Ishikawa (cell line): ENCODE measurements at regions not wholly inside any gene's neighbourhood (a gene's known extent, or its start where the extent isn't known, plus 50 kb on each side); places are given as distances from the start of the nearest gene placed in this dataset.

ENCODE experiments used
- CEBPB ChIP-seq: IDR thresholded peaks from 2 replicates; pipeline ENCODE4 v1.6.1; 2012
- CREB1 ChIP-seq: IDR thresholded peaks from 2 replicates; pipeline ENCODE4 v1.6.1; 2012; ENCODE audit warnings: low read depth
- EP300 ChIP-seq: IDR thresholded peaks from 2 replicates; pipeline ENCODE4 v1.6.1; 2012; ENCODE audit warnings: borderline replicate concordance
- FOXM1 ChIP-seq: IDR thresholded peaks from 2 replicates; pipeline ENCODE4 v1.6.1; 2012; ENCODE audit warnings: low read depth, borderline replicate concordance
- YY1 ChIP-seq: IDR thresholded peaks from 2 replicates; pipeline ENCODE4 v1.6.1; 2012; ENCODE audit warnings: low read depth
- TF ChIP-seq, protein P1 (sequence below): IDR thresholded peaks from 2 replicates; pipeline ENCODE4 v1.6.1; 2012
- TF ChIP-seq, protein P2 (sequence below): IDR thresholded peaks from 2 replicates; pipeline ENCODE4 v1.6.1; 2012; ENCODE audit warnings: low read depth, mild to moderate bottlenecking

DNA sequence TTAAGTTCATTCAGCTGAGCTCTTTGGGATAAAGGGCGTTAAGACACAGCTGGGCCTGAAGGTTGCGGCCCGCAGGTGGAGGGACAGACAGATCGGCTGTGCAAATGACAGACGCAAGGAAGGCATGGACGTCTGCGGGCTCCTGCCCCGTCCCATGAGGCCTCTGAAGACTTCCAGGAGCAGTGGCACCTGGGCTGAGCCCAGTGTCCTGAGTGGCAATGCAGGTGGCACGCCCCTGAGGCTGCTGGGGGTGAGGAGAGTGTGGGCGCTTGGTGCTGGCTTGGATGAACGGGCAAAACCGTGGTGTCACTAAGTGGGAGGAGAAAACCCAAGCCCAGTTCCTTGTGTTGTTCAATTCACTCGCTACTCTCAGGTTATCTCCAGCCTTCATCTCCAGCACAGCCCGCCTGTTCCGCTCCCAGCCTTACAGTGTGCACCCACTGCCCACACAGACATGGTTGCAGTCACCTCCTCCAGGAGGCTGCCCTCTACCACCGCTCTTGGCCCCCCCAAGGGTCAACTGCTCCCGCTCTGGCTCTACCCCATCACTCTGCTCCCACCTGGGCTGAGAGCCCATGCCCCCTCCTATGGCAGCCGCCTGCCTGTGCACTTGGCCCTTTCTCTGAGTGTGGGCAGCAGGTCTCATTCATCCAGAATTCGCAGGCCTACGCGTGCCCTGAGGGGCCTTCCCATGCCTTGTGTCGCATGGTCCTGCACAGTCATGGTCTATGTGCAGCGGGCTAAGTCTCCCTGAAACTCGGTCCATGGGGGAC lies 50.3 kb downstream of the PTGR3 start:
- TF ChIP-seq CEBPB (no peak), EP300 (no peak), YY1 (no peak), FOXM1 (no peak), CREB1 (no peak)
- TF ChIP-seq, protein P1, sequence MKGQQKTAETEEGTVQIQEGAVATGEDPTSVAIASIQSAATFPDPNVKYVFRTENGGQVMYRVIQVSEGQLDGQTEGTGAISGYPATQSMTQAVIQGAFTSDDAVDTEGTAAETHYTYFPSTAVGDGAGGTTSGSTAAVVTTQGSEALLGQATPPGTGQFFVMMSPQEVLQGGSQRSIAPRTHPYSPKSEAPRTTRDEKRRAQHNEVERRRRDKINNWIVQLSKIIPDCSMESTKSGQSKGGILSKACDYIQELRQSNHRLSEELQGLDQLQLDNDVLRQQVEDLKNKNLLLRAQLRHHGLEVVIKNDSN: no peak
- TF ChIP-seq, protein P2, sequence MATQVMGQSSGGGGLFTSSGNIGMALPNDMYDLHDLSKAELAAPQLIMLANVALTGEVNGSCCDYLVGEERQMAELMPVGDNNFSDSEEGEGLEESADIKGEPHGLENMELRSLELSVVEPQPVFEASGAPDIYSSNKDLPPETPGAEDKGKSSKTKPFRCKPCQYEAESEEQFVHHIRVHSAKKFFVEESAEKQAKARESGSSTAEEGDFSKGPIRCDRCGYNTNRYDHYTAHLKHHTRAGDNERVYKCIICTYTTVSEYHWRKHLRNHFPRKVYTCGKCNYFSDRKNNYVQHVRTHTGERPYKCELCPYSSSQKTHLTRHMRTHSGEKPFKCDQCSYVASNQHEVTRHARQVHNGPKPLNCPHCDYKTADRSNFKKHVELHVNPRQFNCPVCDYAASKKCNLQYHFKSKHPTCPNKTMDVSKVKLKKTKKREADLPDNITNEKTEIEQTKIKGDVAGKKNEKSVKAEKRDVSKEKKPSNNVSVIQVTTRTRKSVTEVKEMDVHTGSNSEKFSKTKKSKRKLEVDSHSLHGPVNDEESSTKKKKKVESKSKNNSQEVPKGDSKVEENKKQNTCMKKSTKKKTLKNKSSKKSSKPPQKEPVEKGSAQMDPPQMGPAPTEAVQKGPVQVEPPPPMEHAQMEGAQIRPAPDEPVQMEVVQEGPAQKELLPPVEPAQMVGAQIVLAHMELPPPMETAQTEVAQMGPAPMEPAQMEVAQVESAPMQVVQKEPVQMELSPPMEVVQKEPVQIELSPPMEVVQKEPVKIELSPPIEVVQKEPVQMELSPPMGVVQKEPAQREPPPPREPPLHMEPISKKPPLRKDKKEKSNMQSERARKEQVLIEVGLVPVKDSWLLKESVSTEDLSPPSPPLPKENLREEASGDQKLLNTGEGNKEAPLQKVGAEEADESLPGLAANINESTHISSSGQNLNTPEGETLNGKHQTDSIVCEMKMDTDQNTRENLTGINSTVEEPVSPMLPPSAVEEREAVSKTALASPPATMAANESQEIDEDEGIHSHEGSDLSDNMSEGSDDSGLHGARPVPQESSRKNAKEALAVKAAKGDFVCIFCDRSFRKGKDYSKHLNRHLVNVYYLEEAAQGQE: no peak
